Large intestine (tissue), 3 donors: ENCODE measurements at regions not wholly inside any gene's neighbourhood (a gene's known extent, or its start where the extent isn't known, plus 50 kb on each side); places are given as distances from the start of the nearest gene placed in this dataset.

Source experiments
- DNase-seq, 2 donors: peaks; one replicate each; pipeline versions ENCODE4 v3.0.0 to v3.0.0-alpha.2; 2013
- H3K27ac ChIP-seq: one replicate; pipeline ENCODE4 v1.5.1; 2013; ENCODE audit warnings: low read length
- H3K27me3 ChIP-seq: 2 replicates; pipeline ENCODE4 v1.6.1; 2013; ENCODE audit warnings: low read length; ENCODE audit not compliant: control insufficient read depth, insufficient read depth
- H3K36me3 ChIP-seq: 2 replicates; pipeline ENCODE4 v1.6.1; 2013; ENCODE audit warnings: low read length; ENCODE audit not compliant: control insufficient read depth, insufficient read depth
- H3K4me1 ChIP-seq: one replicate; pipeline ENCODE4 v1.6.1; 2013; ENCODE audit warnings: low read length; ENCODE audit not compliant: control insufficient read depth, insufficient read depth
- H3K4me3 ChIP-seq: one replicate; pipeline ENCODE4 v1.5.1; 2013; ENCODE audit warnings: low read length
- H3K9me3 ChIP-seq: one replicate; pipeline ENCODE4 v1.6.1; 2013; ENCODE audit warnings: mild to moderate bottlenecking, low read depth, low read length, moderate library complexity; ENCODE audit not compliant: control insufficient read depth
- WGBS: methylation state at CpG from one replicate; pipeline ENCODE4 v1.1.5; 2013; ENCODE audit warnings: low lambda C conversion rate; ENCODE audit not compliant: insufficient coverage; 5-methylcytosine and 5-hydroxymethylcytosine counted together

- Histone ChIP-seq H3K4me1 (no peaks in the 10 kb centered on the region), H3K9me3 (no peaks in the 10 kb centered on the region), H3K27ac (no peak overlapping the region), H3K27me3 (peaks cover 2% of the 10 kb centered on the region), H3K4me3 (no peak overlapping the region), H3K36me3 (no peaks in the 10 kb centered on the region)
- no peak for DNase-seq
- WGBS, result 60% methylated on average over 1 of the region's 4 CpGs
Observed at GRCh38 chr9:86798966-86799365, 148.3 kb downstream of the GAS1 start.

GRCh38 chr9:86796666-86797065, 150.6 kb downstream of the GAS1 start:
- Histone ChIP-seq H3K4me1 (no peaks in the 10 kb centered on the region), H3K9me3 (no peaks in the 10 kb centered on the region), H3K27ac (no peak overlapping the region), H3K4me3 (no peak overlapping the region), H3K36me3 (no peaks in the 10 kb centered on the region), H3K27me3 (peaks cover 2% of the 10 kb centered on the region)
- no peak for DNase-seq
- WGBS, result no CpG with 5 or more reads among the region's 2 CpGs

- 88% methylated on average over 1 of the region's 9 CpGs for WGBS
- DNase-seq, result no peak
Observed at GRCh38 chr9:86795823-86796553, 151.3 kb downstream of the GAS1 start.

GRCh38 chr9:86795047-86795442, 152.3 kb downstream of the GAS1 start:
- no peaks in the 10 kb centered on the region for H3K36me3 ChIP-seq
- no peak for DNase-seq
- no CpG with 5 or more reads among the region's 7 CpGs for WGBS
- H3K4me3 ChIP-seq, result no peak overlapping the region
- peak overlapping the region; percentile 39 for H3K27ac ChIP-seq
- peaks cover 2% of the 10 kb centered on the region for H3K27me3 ChIP-seq
- no peaks in the 10 kb centered on the region for H3K4me1 ChIP-seq
- H3K9me3 ChIP-seq, result no peaks in the 10 kb centered on the region

More at GRCh38 chr9:86795823-86796553, 151.3 kb downstream of the GAS1 start:
- H3K36me3 ChIP-seq, result no peaks in the 10 kb centered on the region
- H3K9me3 ChIP-seq, result no peaks in the 10 kb centered on the region
- no peaks in the 10 kb centered on the region for H3K4me1 ChIP-seq
- H3K27ac ChIP-seq, result no peak overlapping the region
- no peak overlapping the region for H3K4me3 ChIP-seq
- peaks cover 2% of the 10 kb centered on the region for H3K27me3 ChIP-seq

GRCh38 chr9:86794391-86795046, 152.8 kb downstream of the GAS1 start:
- WGBS, result no CpG with 5 or more reads among the region's 3 CpGs
- Histone ChIP-seq H3K4me3 (no peak overlapping the region), H3K27me3 (peaks cover 2% of the 10 kb centered on the region), H3K4me1 (no peaks in the 10 kb centered on the region), H3K36me3 (no peaks in the 10 kb centered on the region), H3K9me3 (no peaks in the 10 kb centered on the region), H3K27ac (peak overlapping the region; percentile 39)
- peak in 1 of 2 donors; percentile 35 for DNase-seq

- no peak for DNase-seq
- no peaks in the 10 kb centered on the region for H3K36me3 ChIP-seq
- no peaks in the 10 kb centered on the region for H3K4me1 ChIP-seq
- peaks cover 2% of the 10 kb centered on the region for H3K27me3 ChIP-seq
- H3K9me3 ChIP-seq, result no peaks in the 10 kb centered on the region
- WGBS, result no CpG with 5 or more reads among the region's 3 CpGs
- H3K27ac ChIP-seq, result no peak overlapping the region
- H3K4me3 ChIP-seq, result no peak overlapping the region
Observed at GRCh38 chr9:86792136-86792535, 155.2 kb downstream of the GAS1 start.

GRCh38 chr9:86790805-86791204, 156.5 kb downstream of the GAS1 start:
- Histone ChIP-seq H3K4me3 (no peak overlapping the region), H3K9me3 (no peaks in the 10 kb centered on the region), H3K4me1 (no peaks in the 10 kb centered on the region), H3K36me3 (no peaks in the 10 kb centered on the region), H3K27me3 (peaks cover 2% of the 10 kb centered on the region), H3K27ac (no peak overlapping the region)
- 100% methylated on average over 2 of the region's 4 CpGs for WGBS
- no peak for DNase-seq

GRCh38 chr9:86788456-86788855, 158.8 kb downstream of the GAS1 start:
- WGBS, result no CpG with 5 or more reads among the region's 9 CpGs
- Histone ChIP-seq H3K4me3 (no peak overlapping the region), H3K27me3 (no peaks in the 10 kb centered on the region)

GRCh38 chr9:86783884-86784283, 163.4 kb downstream of the GAS1 start:
- Histone ChIP-seq H3K4me3 (no peak overlapping the region), H3K9me3 (no peaks in the 10 kb centered on the region), H3K27ac (no peak overlapping the region), H3K36me3 (no peaks in the 10 kb centered on the region), H3K4me1 (no peaks in the 10 kb centered on the region), H3K27me3 (no peaks in the 10 kb centered on the region)
- WGBS, result 80% methylated on average over 1 of the region's 3 CpGs
- no peak for DNase-seq

More at GRCh38 chr9:86788456-86788855, 158.8 kb downstream of the GAS1 start:
- H3K4me1 ChIP-seq, result no peaks in the 10 kb centered on the region
- no peak overlapping the region for H3K27ac ChIP-seq
- no peaks in the 10 kb centered on the region for H3K36me3 ChIP-seq
- no peaks in the 10 kb centered on the region for H3K9me3 ChIP-seq
- DNase-seq, result no peak

- H3K4me3 ChIP-seq, result no peak overlapping the region
- DNase-seq, result no peak
- H3K36me3 ChIP-seq, result no peaks in the 10 kb centered on the region
- no peaks in the 10 kb centered on the region for H3K9me3 ChIP-seq
- H3K27me3 ChIP-seq, result no peaks in the 10 kb centered on the region
- H3K27ac ChIP-seq, result no peak overlapping the region
- no CpG with 5 or more reads among the region's 2 CpGs for WGBS
- no peaks in the 10 kb centered on the region for H3K4me1 ChIP-seq
Observed at GRCh38 chr9:86782831-86783230, 164.5 kb downstream of the GAS1 start.
